ENCODE measurements at regions not wholly inside any gene's neighbourhood (a gene's known extent, or its start where the extent isn't known, plus 50 kb on each side); places are given as distances from the start of the nearest gene placed in this dataset.
A peak's percentile ranks its signal among the peaks of the same experiment; 100 is the strongest.
"Not testable (repeated sequence)": the region's sequence is repeated elsewhere in the genome, so short reads cannot be mapped to it uniquely, and the experiment has no call there.

- Mint-ChIP-seq H3K4me1 (no peaks in the 10 kb centered on the region), H3K9me3 (peaks cover 96% of the 10 kb centered on the region), H3K27me3 (ENCODE audit: insufficient read depth) (no peaks in the 10 kb centered on the region), H3K36me3 (ENCODE audit: low read depth) (peaks cover 22% of the 10 kb centered on the region), H3K4me3 (no peak overlapping the region), H3K27ac (no peak overlapping the region)
- H3K9me3 ChIP-seq (ENCODE audit: control insufficient read depth, low read length): peaks cover 98% of the 10 kb centered on the region
- DNase-seq: no peak
- no peak for TF ChIP-seq CTCF (conservative IDR thresholded peaks at IDR 0.05)
- no peaks in the 10 kb centered on the region for H3K27me3 ChIP-seq (ENCODE audit: control insufficient read depth, insufficient read depth, low read length, poor library complexity, severe bottlenecking)
- WGBS, 2 experiments (ENCODE audit: insufficient coverage in 1 of 2, insufficient read length in 1 of 2): 50 to 64% methylated on average over 3 to 4 of the region's 7 CpGs
- H3K36me3 ChIP-seq (ENCODE audit: control insufficient read depth, insufficient read depth, low read length): no peaks in the 10 kb centered on the region
- H3K4me1 ChIP-seq (ENCODE audit: control insufficient read depth, insufficient read depth, low read length): no peaks in the 10 kb centered on the region
- peak overlapping the region; percentile 20 for H3K4me3 ChIP-seq (ENCODE audit: low read length)
- H3K27ac ChIP-seq (ENCODE audit: low read depth, low read length): no peak overlapping the region
- no peak overlapping the region for H3K9ac ChIP-seq (ENCODE audit: extremely low read depth, low read length, poor library complexity, severe bottlenecking)
Observed at GRCh38 chr21:8994640-8995511, 1526.5 kb upstream of the TPTE start.

GRCh38 chr21:8996487-8996968 is 1524.9 kb upstream of the TPTE start:
- H3K9ac ChIP-seq (ENCODE audit: extremely low read depth, low read length, poor library complexity, severe bottlenecking); H3K36me3 ChIP-seq (ENCODE audit: control insufficient read depth, insufficient read depth, low read length); DNase-seq; H3K4me3 Mint-ChIP-seq; H3K4me1 Mint-ChIP-seq; H3K27ac ChIP-seq (ENCODE audit: low read depth, low read length); H3K27me3 ChIP-seq (ENCODE audit: control insufficient read depth, insufficient read depth, low read length, poor library complexity, severe bottlenecking); H3K27me3 Mint-ChIP-seq (ENCODE audit: insufficient read depth); H3K4me3 ChIP-seq (ENCODE audit: low read length); H3K27ac Mint-ChIP-seq; H3K4me1 ChIP-seq (ENCODE audit: control insufficient read depth, insufficient read depth, low read length): not testable (repeated sequence)
- WGBS, 2 experiments (ENCODE audit: insufficient coverage in 1 of 2, insufficient read length in 1 of 2): no CpG with 5 or more reads among the region's 1 CpG
- peaks cover 94% of the 10 kb centered on the region for H3K9me3 Mint-ChIP-seq
- peaks cover 91% of the 10 kb centered on the region for H3K9me3 ChIP-seq (ENCODE audit: control insufficient read depth, low read length)
- H3K36me3 Mint-ChIP-seq (ENCODE audit: low read depth): peaks cover 20% of the 10 kb centered on the region

- Mint-ChIP-seq H3K27ac (no peak overlapping the region), H3K36me3 (ENCODE audit: low read depth) (peaks cover 16% of the 10 kb centered on the region), H3K27me3 (ENCODE audit: insufficient read depth) (no peaks in the 10 kb centered on the region), H3K4me3 (no peak overlapping the region), H3K4me1 (no peaks in the 10 kb centered on the region), H3K9me3 (peaks cover 94% of the 10 kb centered on the region)
- Histone ChIP-seq H3K4me3 (ENCODE audit: low read length) (no peak overlapping the region), H3K27me3 (ENCODE audit: control insufficient read depth, insufficient read depth, low read length, poor library complexity, severe bottlenecking) (no peaks in the 10 kb centered on the region), H3K9me3 (ENCODE audit: control insufficient read depth, low read length) (peaks cover 86% of the 10 kb centered on the region), H3K4me1 (ENCODE audit: control insufficient read depth, insufficient read depth, low read length) (no peaks in the 10 kb centered on the region), H3K27ac (ENCODE audit: low read depth, low read length) (no peak overlapping the region), H3K9ac (ENCODE audit: extremely low read depth, low read length, poor library complexity, severe bottlenecking) (no peak overlapping the region), H3K36me3 (ENCODE audit: control insufficient read depth, insufficient read depth, low read length) (no peaks in the 10 kb centered on the region)
- no peak for DNase-seq
- 51 to 52% methylated on average over 1 of the region's 1 CpG for WGBS, 2 experiments (ENCODE audit: insufficient coverage in 1 of 2, insufficient read length in 1 of 2)
- TF ChIP-seq CTCF (conservative IDR thresholded peaks at IDR 0.05): no peak
Observed at GRCh38 chr21:8997011-8997440, 1524.4 kb upstream of the TPTE start.

- not testable (repeated sequence) for H3K4me3 Mint-ChIP-seq; H3K36me3 ChIP-seq (ENCODE audit: control insufficient read depth, insufficient read depth, low read length); H3K27ac Mint-ChIP-seq; H3K27me3 ChIP-seq (ENCODE audit: control insufficient read depth, insufficient read depth, low read length, poor library complexity, severe bottlenecking); DNase-seq; H3K9ac ChIP-seq (ENCODE audit: extremely low read depth, low read length, poor library complexity, severe bottlenecking); H3K4me1 Mint-ChIP-seq; H3K4me3 ChIP-seq (ENCODE audit: low read length); H3K4me1 ChIP-seq (ENCODE audit: control insufficient read depth, insufficient read depth, low read length); H3K27me3 Mint-ChIP-seq (ENCODE audit: insufficient read depth); H3K27ac ChIP-seq (ENCODE audit: low read depth, low read length)
- H3K9me3 ChIP-seq (ENCODE audit: control insufficient read depth, low read length): peaks cover 85% of the 10 kb centered on the region
- 53 to 60% methylated on average over 3 of the region's 4 CpGs for WGBS, 2 experiments (ENCODE audit: insufficient coverage in 1 of 2, insufficient read length in 1 of 2)
- H3K9me3 Mint-ChIP-seq: peaks cover 93% of the 10 kb centered on the region
- H3K36me3 Mint-ChIP-seq (ENCODE audit: low read depth): peaks cover 12% of the 10 kb centered on the region
Observed at GRCh38 chr21:8997443-8998390, 1523.7 kb upstream of the TPTE start.

GRCh38 chr21:8998480-8998879 is 1522.9 kb upstream of the TPTE start:
- H3K9me3 Mint-ChIP-seq: peaks cover 91% of the 10 kb centered on the region
- H3K27me3 Mint-ChIP-seq (ENCODE audit: insufficient read depth); H3K36me3 ChIP-seq (ENCODE audit: control insufficient read depth, insufficient read depth, low read length); H3K9ac ChIP-seq (ENCODE audit: extremely low read depth, low read length, poor library complexity, severe bottlenecking); H3K27me3 ChIP-seq (ENCODE audit: control insufficient read depth, insufficient read depth, low read length, poor library complexity, severe bottlenecking); H3K4me1 ChIP-seq (ENCODE audit: control insufficient read depth, insufficient read depth, low read length); DNase-seq; H3K27ac ChIP-seq (ENCODE audit: low read depth, low read length); H3K27ac Mint-ChIP-seq; H3K36me3 Mint-ChIP-seq (ENCODE audit: low read depth); H3K4me3 Mint-ChIP-seq; H3K4me1 Mint-ChIP-seq; H3K4me3 ChIP-seq (ENCODE audit: low read length): not testable (repeated sequence)
- 82 to 95% methylated on average over 1 of the region's 1 CpG for WGBS, 2 experiments (ENCODE audit: insufficient coverage in 1 of 2, insufficient read length in 1 of 2)
- H3K9me3 ChIP-seq (ENCODE audit: control insufficient read depth, low read length): peaks cover 82% of the 10 kb centered on the region

All from endodermal cell (in vitro differentiated cells).